HG02763 (cell line): ENCODE measurements at regions not wholly inside any gene's neighbourhood (a gene's known extent, or its start where the extent isn't known, plus 50 kb on each side); places are given as distances from the start of the nearest gene placed in this dataset.

Experiments
- ATAC-seq: cut with Tn5 transposase; IDR thresholded peaks from one replicate; pipeline ENCODE4 v1.9.1; 2021; ENCODE audit warnings: mild to moderate bottlenecking, moderate library complexity; ENCODE audit not compliant: unreplicated experiment

- ATAC-seq, result no peak
Measured at GRCh38 chr20:60124776-60125381, 166.7 kb downstream of the CDH26 start.

- ATAC-seq, result no peak
Measured at GRCh38 chr20:60125513-60125912, 167.3 kb downstream of the CDH26 start.

- no peak for ATAC-seq
Measured at GRCh38 chr20:60126975-60127374, 168.8 kb downstream of the CDH26 start.

GRCh38 chr20:60131375-60131774 is 173.2 kb downstream of the CDH26 start:
- ATAC-seq, result no peak

GRCh38 chr20:60132162-60132826 is 174.1 kb downstream of the CDH26 start:
- no peak for ATAC-seq

GRCh38 chr20:60132827-60133670 is 174.8 kb downstream of the CDH26 start:
- no peak for ATAC-seq

- no peak for ATAC-seq
Measured at GRCh38 chr20:60135276-60135675, 177.1 kb downstream of the CDH26 start.

GRCh38 chr20:60136645-60137401 is 178.6 kb downstream of the CDH26 start:
- no peak for ATAC-seq

- no peak for ATAC-seq
Measured at GRCh38 chr20:60137657-60138245, 179.5 kb downstream of the CDH26 start.

GRCh38 chr20:60138256-60139220 is 180.3 kb downstream of the CDH26 start:
- no peak for ATAC-seq

- ATAC-seq, result no peak
Measured at GRCh38 chr20:60139663-60140446, 181.6 kb downstream of the CDH26 start.

GRCh38 chr20:60142587-60142986 is 184.4 kb downstream of the CDH26 start:
- no peak for ATAC-seq

- ATAC-seq, result no peak
Measured at GRCh38 chr20:60143261-60143842, 185.1 kb downstream of the CDH26 start.

GRCh38 chr20:60144404-60144803 is 186.2 kb downstream of the CDH26 start:
- no peak for ATAC-seq

GRCh38 chr20:60144974-60145527 is 186.8 kb downstream of the CDH26 start:
- no peak for ATAC-seq

GRCh38 chr20:60147004-60147403 is 188.8 kb downstream of the CDH26 start:
- ATAC-seq, result no peak

- ATAC-seq, result no peak
Measured at GRCh38 chr20:60148885-60149284, 190.7 kb downstream of the CDH26 start.

- ATAC-seq, result no peak
Measured at GRCh38 chr20:60152792-60153191, 194.6 kb downstream of the CDH26 start.
